ENCODE measurements at regions not wholly inside any gene's neighbourhood (a gene's known extent, or its start where the extent isn't known, plus 50 kb on each side); places are given as distances from the start of the nearest gene placed in this dataset.

DNA sequence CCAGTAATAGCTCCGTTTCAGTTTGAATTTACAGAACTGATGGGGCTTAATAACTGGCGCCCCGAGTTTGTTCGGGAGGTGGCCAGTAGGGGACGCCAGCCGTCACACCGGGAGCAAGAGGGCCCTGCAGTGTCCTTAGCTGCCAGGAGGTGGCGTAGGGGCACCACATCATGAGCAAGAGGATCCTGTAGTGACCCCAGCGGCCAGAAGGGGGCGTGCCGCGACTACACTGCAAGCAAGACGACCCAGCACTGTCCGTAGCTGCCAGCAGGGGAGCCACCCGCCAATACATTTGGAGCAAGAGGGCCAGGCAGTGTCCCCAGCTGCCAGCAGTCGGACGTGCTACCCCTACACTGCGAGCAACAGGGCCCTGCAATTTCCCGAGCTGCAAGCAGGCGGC, 663.7 kb upstream of the B3GAT1 start:
- Mint-ChIP-seq H3K4me1 (no peaks in the 10 kb centered on the region), H3K9me3 (peaks cover 0 to 2% (median 0%) of the 10 kb centered on the region in 7 donors), H3K27ac (no peak overlapping the region), H3K4me3 (no peak overlapping the region), H3K36me3 (no peaks in the 10 kb centered on the region), H3K27me3 (peaks cover 0 to 15% (median 7%) of the 10 kb centered on the region in 3 donors)
- DNase-seq (peak; percentile 10), ATAC-seq (ENCODE audit: low read depth in 2 of 2) (peak; percentile 54 to 63)

DNA sequence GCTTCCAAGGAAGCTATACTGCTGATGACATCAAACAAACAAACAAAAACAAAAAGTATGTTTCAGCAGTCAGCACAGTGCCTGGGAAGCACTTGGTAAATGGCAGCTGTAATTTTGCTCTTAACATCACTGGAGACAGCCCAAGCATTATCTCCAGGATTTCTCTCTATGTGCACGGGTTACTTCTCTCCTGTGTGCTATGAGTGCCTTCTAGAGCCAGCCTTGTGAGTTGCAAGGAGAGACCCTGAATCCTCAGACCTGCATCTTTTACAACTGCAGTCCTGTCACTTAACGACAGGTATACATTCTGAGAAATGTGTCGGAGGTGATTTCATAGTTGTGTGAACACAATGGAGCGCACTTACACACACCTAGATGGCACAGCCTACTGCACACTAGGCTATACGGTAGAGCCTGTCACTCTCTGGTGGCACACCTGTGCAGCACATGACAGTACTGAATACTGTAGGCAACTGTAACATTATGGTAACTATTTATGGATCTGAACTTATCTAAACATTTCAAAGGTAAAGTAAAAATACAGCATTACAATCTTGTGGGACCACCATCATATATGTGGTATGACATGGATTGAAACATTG, 662.5 kb upstream of the B3GAT1 start:
- H3K4me1 Mint-ChIP-seq, result no peaks in the 10 kb centered on the region
- no peaks in the 10 kb centered on the region for H3K36me3 Mint-ChIP-seq
- H3K27ac Mint-ChIP-seq, result no peak overlapping the region
- H3K9me3 Mint-ChIP-seq, result peaks cover 0 to 5% (median 0%) of the 10 kb centered on the region in 7 donors
- DNase-seq (no peak), ATAC-seq (ENCODE audit: low read depth in 2 of 2) (no peak)
- H3K4me3 Mint-ChIP-seq, result no peak overlapping the region
- H3K27me3 Mint-ChIP-seq, result peaks cover 5 to 26% (median 19%) of the 10 kb centered on the region in 3 donors

DNA sequence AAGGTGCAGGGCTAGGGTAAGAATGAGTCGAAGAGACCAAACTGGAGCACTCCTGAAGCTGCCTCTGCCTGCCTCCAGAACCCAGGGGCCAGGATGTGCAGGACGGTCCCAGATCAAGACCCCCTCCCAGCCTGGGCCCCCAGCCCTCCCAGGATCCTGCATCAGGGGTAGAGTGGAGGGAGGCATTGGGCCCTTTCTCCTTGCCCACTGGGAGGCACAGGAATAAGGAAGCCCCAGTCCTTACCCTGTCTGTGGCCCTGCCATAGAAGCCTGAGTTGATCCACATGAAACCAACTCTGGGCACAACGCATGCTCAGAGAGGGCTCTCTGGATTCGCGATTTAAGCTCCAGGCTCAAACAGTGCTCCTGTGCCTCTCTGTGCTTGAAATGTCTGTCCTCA, 661.8 kb upstream of the B3GAT1 start:
- Mint-ChIP-seq H3K4me1 (no peaks in the 10 kb centered on the region), H3K27me3 (peaks cover 11 to 26% (median 19%) of the 10 kb centered on the region in 3 donors), H3K4me3 (no peak overlapping the region), H3K36me3 (no peaks in the 10 kb centered on the region), H3K9me3 (peaks cover 0 to 5% (median 0%) of the 10 kb centered on the region in 7 donors), H3K27ac (no peak overlapping the region)
- DNase-seq (no peak), ATAC-seq (ENCODE audit: low read depth in 2 of 2) (no peak)

DNA sequence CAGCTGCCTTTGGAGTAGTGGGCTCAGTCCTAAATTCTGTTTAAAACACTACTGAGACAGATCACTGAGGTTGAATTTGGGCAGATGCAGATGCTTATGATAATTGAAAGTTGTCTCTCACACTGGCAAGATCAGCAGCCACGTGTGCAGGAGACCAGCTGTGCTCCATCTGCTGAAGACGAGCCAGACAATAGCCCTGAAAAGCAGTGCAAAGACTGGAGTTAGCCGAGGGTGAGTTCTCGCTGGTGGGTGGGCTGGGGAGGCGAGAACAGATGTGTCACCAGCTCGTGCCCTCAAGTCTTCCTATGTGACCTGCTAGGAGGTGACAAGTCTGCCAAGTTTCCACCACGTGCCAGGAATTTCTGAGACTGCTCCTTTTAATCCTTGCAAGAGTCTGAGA, 661.3 kb upstream of the B3GAT1 start:
- Mint-ChIP-seq H3K4me3 (no peak overlapping the region), H3K27ac (no peak overlapping the region), H3K4me1 (no peaks in the 10 kb centered on the region), H3K27me3 (peaks cover 11 to 26% (median 19%) of the 10 kb centered on the region in 3 donors), H3K9me3 (peaks cover 0 to 5% (median 0%) of the 10 kb centered on the region in 7 donors), H3K36me3 (no peaks in the 10 kb centered on the region)
- DNase-seq, result no peak
- ATAC-seq (ENCODE audit: low read depth in 2 of 2), result no peak

DNA sequence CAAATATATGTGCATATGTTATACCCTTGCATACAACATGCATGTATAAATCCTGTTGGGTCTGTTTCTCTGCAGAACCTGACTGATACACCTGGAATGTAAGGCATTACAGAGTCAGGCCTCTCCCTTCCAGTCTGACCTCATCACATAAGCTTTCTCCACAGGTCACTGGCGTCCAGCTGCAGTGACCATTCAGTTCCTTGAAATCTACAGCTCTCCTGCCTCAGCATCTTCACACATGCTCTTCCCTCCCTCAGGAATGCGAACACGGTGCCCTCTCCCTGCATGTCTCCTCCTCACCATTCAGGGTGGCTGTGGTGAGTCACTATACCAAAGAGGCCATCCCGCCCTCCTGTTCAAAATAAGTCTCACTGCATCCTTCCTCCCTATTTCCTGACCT, 657.8 kb upstream of the B3GAT1 start:
- Mint-ChIP-seq H3K36me3 (no peaks in the 10 kb centered on the region), H3K27me3 (peaks cover 11 to 26% (median 19%) of the 10 kb centered on the region in 3 donors), H3K9me3 (peaks cover 0 to 11% (median 0%) of the 10 kb centered on the region in 7 donors), H3K4me3 (no peak overlapping the region), H3K27ac (no peak overlapping the region), H3K4me1 (no peaks in the 10 kb centered on the region)
- ATAC-seq (ENCODE audit: low read depth in 2 of 2) (no peak), DNase-seq (no peak)

DNA sequence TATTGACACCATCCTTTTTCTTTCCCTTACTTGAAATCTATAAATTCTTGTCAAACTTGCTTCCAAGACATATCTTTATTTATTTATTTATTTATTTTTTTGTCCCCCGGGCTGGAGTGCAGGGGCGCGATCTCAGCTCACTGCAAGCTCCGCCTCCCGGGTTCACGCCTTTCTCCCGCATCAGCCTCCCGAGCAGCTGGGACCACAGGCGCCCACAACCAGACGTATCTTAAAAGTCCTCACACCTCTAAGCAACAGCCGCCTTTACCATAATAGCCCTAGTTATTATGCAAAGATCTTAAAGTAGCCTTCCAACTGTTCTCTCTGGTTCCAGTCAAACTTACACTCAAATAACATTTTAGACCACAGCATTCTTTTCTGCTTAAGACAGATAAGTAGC, 657.0 kb upstream of the B3GAT1 start:
- no peak for ATAC-seq (ENCODE audit: low read depth in 2 of 2)
- H3K9me3 Mint-ChIP-seq, result peaks cover 0 to 14% (median 1%) of the 10 kb centered on the region in 7 donors
- no peaks in the 10 kb centered on the region for H3K36me3 Mint-ChIP-seq
- H3K4me3 Mint-ChIP-seq, result no peak overlapping the region
- DNase-seq, result no peak
- no peak overlapping the region for H3K27ac Mint-ChIP-seq
- H3K4me1 Mint-ChIP-seq, result no peaks in the 10 kb centered on the region
- peaks cover 11 to 26% (median 19%) of the 10 kb centered on the region in 3 donors for H3K27me3 Mint-ChIP-seq

DNA sequence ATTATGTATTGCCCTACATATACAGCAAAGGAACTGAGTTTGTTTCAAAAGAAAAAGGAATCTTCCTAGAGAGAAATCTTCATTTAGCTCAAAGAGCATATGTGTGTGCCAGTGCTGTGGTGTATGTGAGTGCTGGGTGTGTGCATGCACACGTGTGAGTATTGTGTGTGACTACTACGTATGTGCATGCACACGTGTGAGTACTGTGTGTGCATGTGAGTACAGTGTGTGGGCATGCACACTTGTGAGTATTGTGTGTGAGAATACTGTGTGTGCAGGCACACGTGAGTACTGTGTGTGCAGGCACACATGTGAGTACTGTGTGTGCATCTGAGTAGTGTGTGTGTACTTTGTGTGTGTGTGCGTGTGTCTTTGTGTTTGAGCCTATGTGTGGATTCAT, 651.0 kb upstream of the B3GAT1 start:
- DNase-seq (no peak), ATAC-seq (ENCODE audit: low read depth in 2 of 2) (no peak)
- Mint-ChIP-seq H3K27me3 (peaks cover 0 to 5% (median 0%) of the 10 kb centered on the region in 3 donors), H3K36me3 (peaks cover 0 to 14% of the 10 kb centered on the region in 2 donors), H3K4me1 (no peaks in the 10 kb centered on the region), H3K27ac (peak overlapping the region in 1 of 6 donors; percentile 65), H3K4me3 (no peak overlapping the region), H3K9me3 (peaks cover 16 to 47% (median 33%) of the 10 kb centered on the region in 7 donors)

DNA sequence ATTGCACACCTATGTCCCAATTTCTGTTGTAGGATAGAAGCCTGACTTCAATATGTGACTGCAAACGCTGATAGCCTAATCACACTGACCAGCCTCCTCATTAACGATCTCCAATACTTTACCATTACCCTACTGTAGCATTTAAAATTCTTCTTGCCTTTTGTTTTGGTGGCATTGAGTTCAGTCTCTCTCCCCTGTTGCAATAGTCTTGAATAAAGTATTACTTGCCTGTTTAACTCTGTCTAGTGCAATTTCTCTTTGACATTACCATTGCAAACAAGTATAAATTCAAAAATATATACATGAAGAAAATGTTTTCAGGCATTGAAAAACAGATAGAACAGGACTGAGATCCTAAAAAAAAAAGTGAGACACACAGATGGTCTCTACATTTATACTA, 649.1 kb upstream of the B3GAT1 start:
- Mint-ChIP-seq H3K27ac (no peak overlapping the region), H3K4me3 (no peak overlapping the region), H3K4me1 (no peaks in the 10 kb centered on the region), H3K36me3 (peaks cover 0 to 14% of the 10 kb centered on the region in 2 donors), H3K9me3 (peaks cover 16 to 47% (median 33%) of the 10 kb centered on the region in 7 donors), H3K27me3 (peaks cover 0 to 5% (median 0%) of the 10 kb centered on the region in 3 donors)
- ATAC-seq (ENCODE audit: low read depth in 2 of 2), result no peak
- DNase-seq, result no peak

DNA sequence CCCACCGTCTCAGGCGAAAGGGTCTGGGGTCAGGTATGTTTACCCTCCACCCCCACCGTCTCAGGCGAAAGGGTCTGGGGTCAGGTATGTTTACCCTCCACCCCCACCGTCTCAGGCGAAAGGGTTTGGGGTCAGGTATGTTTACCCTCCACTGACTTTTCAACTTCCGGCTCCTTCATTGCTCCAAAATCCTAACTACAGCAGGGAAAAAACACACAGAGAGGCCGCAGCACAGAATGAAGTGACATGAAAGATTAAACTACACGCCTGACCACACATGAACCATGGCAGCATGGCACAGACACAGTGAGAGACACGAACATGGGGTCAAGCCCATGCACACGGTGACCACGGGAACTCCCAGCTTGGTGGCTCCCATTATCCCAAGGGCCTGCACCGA, 634.9 kb upstream of the B3GAT1 start:
- peaks cover 0 to 7% (median 0%) of the 10 kb centered on the region in 3 donors for H3K27me3 Mint-ChIP-seq
- no peak overlapping the region for H3K27ac Mint-ChIP-seq
- ATAC-seq (ENCODE audit: low read depth in 2 of 2) (no peak), DNase-seq (no peak)
- H3K4me3 Mint-ChIP-seq, result no peak overlapping the region
- peaks cover 0 to 5% (median 0%) of the 10 kb centered on the region in 7 donors for H3K9me3 Mint-ChIP-seq
- H3K4me1 Mint-ChIP-seq, result peaks cover 0 to 2% (median 2%) of the 10 kb centered on the region in 3 donors
- H3K36me3 Mint-ChIP-seq, result no peaks in the 10 kb centered on the region

DNA sequence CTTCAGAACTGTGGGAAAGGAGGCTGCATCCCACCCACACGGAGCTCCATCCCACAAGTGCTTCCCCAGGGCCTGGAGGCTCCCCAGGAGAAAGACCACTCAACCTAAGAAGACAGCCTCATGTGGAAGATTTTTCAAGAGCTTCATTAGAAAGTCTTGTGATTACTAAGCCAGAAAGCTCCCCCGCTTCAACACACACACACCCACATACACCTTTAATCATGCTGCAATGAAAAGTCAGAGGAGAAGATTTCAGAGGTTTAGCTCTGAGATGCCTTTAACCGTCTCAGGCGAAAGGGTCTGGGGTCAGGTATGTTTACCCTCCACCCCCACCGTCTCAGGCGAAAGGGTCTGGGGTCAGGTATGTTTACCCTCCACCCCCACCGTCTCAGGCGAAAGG, 634.5 kb upstream of the B3GAT1 start:
- no peak overlapping the region for H3K27ac Mint-ChIP-seq
- peaks cover 0 to 7% (median 0%) of the 10 kb centered on the region in 3 donors for H3K27me3 Mint-ChIP-seq
- DNase-seq (no peak), ATAC-seq (ENCODE audit: low read depth in 2 of 2) (no peak)
- peaks cover 0 to 2% (median 2%) of the 10 kb centered on the region in 3 donors for H3K4me1 Mint-ChIP-seq
- peaks cover 0 to 5% (median 0%) of the 10 kb centered on the region in 7 donors for H3K9me3 Mint-ChIP-seq
- no peak overlapping the region for H3K4me3 Mint-ChIP-seq
- H3K36me3 Mint-ChIP-seq, result no peaks in the 10 kb centered on the region

DNA sequence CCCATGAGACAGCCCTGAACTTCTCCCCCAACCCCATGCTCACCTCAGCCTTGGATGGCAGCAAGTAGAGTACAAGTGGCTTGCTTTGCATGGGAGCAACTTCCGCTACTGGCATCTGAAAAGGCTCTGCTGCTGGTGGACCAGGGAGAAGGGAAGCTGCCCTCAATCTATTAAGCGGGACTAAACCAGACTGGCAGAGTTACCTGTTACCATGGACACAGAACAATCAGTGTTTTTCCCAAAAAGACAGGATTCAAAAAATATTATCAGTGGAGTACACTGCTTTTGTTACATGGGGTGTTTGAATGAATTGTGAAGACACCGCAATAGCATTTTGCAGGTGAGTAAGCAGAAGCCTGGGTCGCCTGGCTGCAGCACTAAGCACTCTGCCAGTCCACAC, 631.4 kb upstream of the B3GAT1 start:
- Mint-ChIP-seq H3K4me1 (peaks cover 0 to 2% (median 0%) of the 10 kb centered on the region in 3 donors), H3K36me3 (no peaks in the 10 kb centered on the region), H3K27me3 (peaks cover 0 to 7% (median 0%) of the 10 kb centered on the region in 3 donors), H3K27ac (no peak overlapping the region), H3K9me3 (peaks cover 0 to 5% (median 0%) of the 10 kb centered on the region in 7 donors), H3K4me3 (no peak overlapping the region)
- ATAC-seq (ENCODE audit: low read depth in 2 of 2) (no peak), DNase-seq (no peak)

DNA sequence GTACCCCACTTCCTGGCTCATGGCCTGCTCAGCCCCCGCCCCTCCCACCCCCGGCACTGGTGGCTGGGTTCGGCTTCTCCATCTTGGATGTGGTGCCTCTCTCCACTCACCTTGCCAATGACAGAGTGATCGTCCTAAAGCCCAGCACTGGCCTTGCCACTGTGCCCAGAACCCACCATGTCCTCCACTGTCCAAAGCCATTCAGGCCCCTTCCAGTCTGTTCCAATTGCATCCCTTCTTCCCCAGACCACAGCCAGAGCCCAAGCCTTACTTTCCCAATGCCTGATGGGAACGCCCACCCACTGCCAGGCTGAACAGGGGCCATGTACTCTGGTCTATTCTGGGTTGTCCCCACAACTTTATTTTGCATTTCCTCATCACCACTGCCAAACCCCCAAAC, 625.8 kb upstream of the B3GAT1 start:
- Mint-ChIP-seq H3K4me1 (no peaks in the 10 kb centered on the region), H3K27me3 (peaks cover under 1 to 9% (median 3%) of the 10 kb centered on the region in 3 donors), H3K36me3 (no peaks in the 10 kb centered on the region), H3K9me3 (peaks cover 0 to 13% (median 4%) of the 10 kb centered on the region in 7 donors), H3K27ac (peak overlapping the region in 1 of 6 donors; percentile 76), H3K4me3 (no peak overlapping the region)
- DNase-seq, result no peak
- no peak for ATAC-seq (ENCODE audit: low read depth in 2 of 2)

DNA sequence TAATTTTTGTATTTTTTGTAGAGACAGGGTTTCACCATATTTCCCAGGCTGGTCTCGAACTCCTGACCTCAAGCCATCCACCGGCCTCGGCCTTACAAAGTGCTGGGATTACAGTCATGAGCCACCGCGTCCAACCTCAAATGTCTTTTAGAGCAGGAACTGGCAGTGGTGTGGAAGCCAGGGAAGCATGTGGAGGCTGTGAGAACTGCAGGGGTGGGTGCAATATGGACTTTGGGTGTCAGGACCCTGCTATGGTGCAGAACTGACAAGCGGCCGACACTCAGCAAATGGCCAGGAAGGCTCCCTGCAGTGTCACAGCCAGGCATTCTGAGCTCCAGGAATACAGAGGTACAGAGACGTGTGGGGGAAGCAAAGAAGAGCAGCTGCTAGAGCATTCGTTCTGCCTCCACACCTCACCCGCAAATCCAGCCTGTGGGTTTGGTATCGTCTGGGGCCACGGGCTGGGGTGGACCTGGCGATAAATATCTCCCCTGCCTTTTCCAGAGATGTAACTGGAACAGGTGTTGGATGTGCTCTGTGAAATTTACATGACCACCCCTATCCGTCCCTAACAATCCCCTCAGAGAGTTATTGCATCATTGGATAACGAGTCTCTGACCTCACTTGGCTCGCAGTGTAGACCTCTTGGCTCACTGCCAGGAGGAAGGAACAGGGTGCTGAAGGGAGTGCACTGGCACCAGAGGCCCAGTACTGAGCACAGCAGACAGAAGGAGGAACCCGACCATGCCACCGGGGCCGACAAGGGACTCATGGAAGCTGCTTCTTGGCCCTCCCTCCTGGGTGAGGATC, 624.7 kb upstream of the B3GAT1 start:
- peaks cover 3 to 18% (median 6%) of the 10 kb centered on the region in 3 donors for H3K27me3 Mint-ChIP-seq
- peaks cover 0 to 18% (median 4%) of the 10 kb centered on the region in 7 donors for H3K9me3 Mint-ChIP-seq
- ATAC-seq (ENCODE audit: low read depth in 2 of 2), result no peak
- H3K36me3 Mint-ChIP-seq, result no peaks in the 10 kb centered on the region
- no peak overlapping the region for H3K4me3 Mint-ChIP-seq
- DNase-seq, result no peak
- H3K4me1 Mint-ChIP-seq, result no peaks in the 10 kb centered on the region
- H3K27ac Mint-ChIP-seq, result no peak overlapping the region

DNA sequence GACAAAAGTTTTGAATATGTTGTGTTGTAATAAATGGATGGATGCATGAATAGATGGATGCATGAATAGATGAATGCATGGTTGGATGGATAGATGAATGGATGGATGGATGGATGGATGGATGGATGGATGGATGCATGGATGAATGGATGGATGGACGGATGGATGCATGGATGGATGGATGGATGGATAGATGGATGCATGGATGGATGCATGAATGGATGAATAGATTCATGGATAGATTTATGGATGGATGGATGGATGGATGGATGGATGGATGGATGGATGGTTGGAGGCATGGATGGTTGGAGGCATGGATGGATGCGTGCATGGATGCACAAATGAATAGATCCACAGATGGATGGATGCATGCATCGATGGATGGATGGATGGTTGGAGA, 623.2 kb upstream of the B3GAT1 start:
- DNase-seq, result no peak
- ATAC-seq (ENCODE audit: low read depth in 2 of 2), result no peak
- H3K9me3 Mint-ChIP-seq, result peaks cover 0 to 18% (median 4%) of the 10 kb centered on the region in 7 donors
- no peak overlapping the region for H3K4me3 Mint-ChIP-seq
- no peaks in the 10 kb centered on the region for H3K4me1 Mint-ChIP-seq
- H3K36me3 Mint-ChIP-seq, result no peaks in the 10 kb centered on the region
- H3K27me3 Mint-ChIP-seq, result peaks cover 3 to 18% (median 6%) of the 10 kb centered on the region in 3 donors
- H3K27ac Mint-ChIP-seq, result no peak overlapping the region
